Left lung (tissue), 4 donors: ENCODE measurements at regions not wholly inside any gene's neighbourhood (a gene's known extent, or its start where the extent isn't known, plus 50 kb on each side); places are given as distances from the start of the nearest gene placed in this dataset.
"Not testable (repeated sequence)": the region's sequence is repeated elsewhere in the genome, so short reads cannot be mapped to it uniquely, and the experiment has no call there.

ENCODE experiments used
- ATAC-seq: fragments of 200-7000 bp; cut with Tn5 transposase; one replicate; pipeline ENCODE4 v1.9.1; 2020; ENCODE audit warnings: moderate library complexity
- DNase-seq, 4 donors: peaks; one replicate each; pipeline ENCODE4 v3.0.0-alpha.2; 2013 to 2020
- H3K27ac ChIP-seq, 2 donors: fragments of 200-600 bp; sonication (generic) in 1 of 2; one replicate each; pipeline versions ENCODE4 v1.5.0 to v1.8.0; 2020 to 2021
- H3K27me3 ChIP-seq, 2 donors: fragments of 200-600 bp; sonication (generic) in 1 of 2; one replicate each; pipeline versions ENCODE4 v1.5.0 to v1.8.0; 2020 to 2021
- H3K36me3 ChIP-seq, 2 donors: fragments of 200-600 bp; sonication (generic) in 1 of 2; one replicate each; pipeline versions ENCODE4 v1.5.0 to v1.8.0; 2020 to 2021
- H3K4me1 ChIP-seq, 2 donors: fragments of 200-600 bp; one replicate each; pipeline ENCODE4 v1.8.0; 2021
- H3K4me3 ChIP-seq, 2 donors: fragments of 200-600 bp; sonication (generic) in 1 of 2; one replicate each; pipeline versions ENCODE4 v1.5.0 to v1.8.0; 2020 to 2021; ENCODE audit warnings: mild to moderate bottlenecking in 1 of 2
- H3K9me3 ChIP-seq, 2 donors: fragments of 200-600 bp; sonication (generic) in 1 of 2; one replicate each; pipeline versions ENCODE4 v1.5.0 to v1.8.0; 2020 to 2021
- intact Hi-C, 2 donors: fragments of 100-400 bp; cut with DNase I; formaldehyde crosslinking; loops; one replicate each; pipeline versions ENCODE4 v1.11.2 to v1.14.2; 2022
- TF ChIP-seq, protein P1 (sequence below), 2 donors: fragments of 200-600 bp; sonication (generic) in 1 of 2; IDR thresholded peaks; one replicate each; pipeline versions ENCODE4 v1.5.0 to v1.8.0; 2021; ENCODE audit warnings: antibody characterized with exemption in 2 of 2
- donor health status: DM: no; HTN: yes; CAD: no.
- donor health status: DM: no; HTN: no; CAD: no.

DNA sequence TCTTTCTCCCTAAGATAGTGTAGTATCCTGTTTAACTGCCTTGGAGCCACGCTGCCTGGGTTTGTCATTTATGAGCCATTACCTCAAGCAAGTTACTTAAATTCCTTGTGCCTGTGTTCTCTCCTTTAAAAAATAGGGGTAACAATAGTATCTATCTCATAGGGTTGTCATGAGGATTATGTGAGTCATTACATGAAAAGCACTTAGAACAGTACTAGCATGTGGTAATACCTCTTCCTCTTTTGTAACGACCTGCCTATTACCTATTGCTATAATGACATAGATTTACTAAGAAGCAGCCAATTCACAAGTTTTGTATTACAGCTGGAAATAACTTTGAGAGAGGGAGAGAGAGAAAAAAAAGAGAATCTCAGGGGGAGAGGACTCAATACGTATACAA is 834.7 kb downstream of the RAPGEF2 start:
- H3K27ac ChIP-seq: no peak overlapping the region
- intact Hi-C loops: no loop called here
- no peaks in the 10 kb centered on the region for H3K4me1 ChIP-seq
- no peak for ATAC-seq
- H3K4me3 ChIP-seq: no peak overlapping the region
- H3K9me3 ChIP-seq: peaks cover 0 to 16% of the 10 kb centered on the region in 2 donors
- TF ChIP-seq, protein P1, sequence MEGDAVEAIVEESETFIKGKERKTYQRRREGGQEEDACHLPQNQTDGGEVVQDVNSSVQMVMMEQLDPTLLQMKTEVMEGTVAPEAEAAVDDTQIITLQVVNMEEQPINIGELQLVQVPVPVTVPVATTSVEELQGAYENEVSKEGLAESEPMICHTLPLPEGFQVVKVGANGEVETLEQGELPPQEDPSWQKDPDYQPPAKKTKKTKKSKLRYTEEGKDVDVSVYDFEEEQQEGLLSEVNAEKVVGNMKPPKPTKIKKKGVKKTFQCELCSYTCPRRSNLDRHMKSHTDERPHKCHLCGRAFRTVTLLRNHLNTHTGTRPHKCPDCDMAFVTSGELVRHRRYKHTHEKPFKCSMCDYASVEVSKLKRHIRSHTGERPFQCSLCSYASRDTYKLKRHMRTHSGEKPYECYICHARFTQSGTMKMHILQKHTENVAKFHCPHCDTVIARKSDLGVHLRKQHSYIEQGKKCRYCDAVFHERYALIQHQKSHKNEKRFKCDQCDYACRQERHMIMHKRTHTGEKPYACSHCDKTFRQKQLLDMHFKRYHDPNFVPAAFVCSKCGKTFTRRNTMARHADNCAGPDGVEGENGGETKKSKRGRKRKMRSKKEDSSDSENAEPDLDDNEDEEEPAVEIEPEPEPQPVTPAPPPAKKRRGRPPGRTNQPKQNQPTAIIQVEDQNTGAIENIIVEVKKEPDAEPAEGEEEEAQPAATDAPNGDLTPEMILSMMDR (IDR thresholded peaks at IDR 0.05): no peak
- no peaks in the 10 kb centered on the region for H3K36me3 ChIP-seq
- no peaks in the 10 kb centered on the region for H3K27me3 ChIP-seq
- no peak for DNase-seq

DNA sequence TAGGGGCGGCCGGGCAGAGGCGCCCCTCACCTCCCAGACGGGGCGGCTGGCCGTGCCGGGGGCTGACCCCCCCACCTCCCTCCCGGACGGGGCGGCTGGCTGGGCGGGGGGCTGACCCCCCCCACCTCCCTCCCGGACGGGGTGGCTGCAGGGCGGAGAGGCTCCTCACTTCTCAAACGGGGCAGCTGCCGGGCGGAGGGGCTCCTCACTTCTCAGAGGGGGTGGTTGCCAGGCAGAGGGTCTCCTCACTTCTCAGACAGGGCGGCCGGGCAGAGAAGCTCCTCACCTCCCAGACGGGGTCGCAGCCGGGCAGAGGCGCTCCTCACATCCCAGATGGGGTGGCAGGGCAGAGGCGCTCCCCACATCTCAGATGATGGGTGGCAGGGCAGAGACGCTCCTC is 836.8 kb downstream of the RAPGEF2 start:
- H3K36me3 ChIP-seq, intact Hi-C loops, H3K4me3 ChIP-seq, ATAC-seq, H3K4me1 ChIP-seq, H3K27me3 ChIP-seq, H3K27ac ChIP-seq: not testable (repeated sequence)
- peak in 1 of 4 donors; percentile 43 for DNase-seq
- peaks cover 0 to 12% of the 10 kb centered on the region in 2 donors for H3K9me3 ChIP-seq

DNA sequence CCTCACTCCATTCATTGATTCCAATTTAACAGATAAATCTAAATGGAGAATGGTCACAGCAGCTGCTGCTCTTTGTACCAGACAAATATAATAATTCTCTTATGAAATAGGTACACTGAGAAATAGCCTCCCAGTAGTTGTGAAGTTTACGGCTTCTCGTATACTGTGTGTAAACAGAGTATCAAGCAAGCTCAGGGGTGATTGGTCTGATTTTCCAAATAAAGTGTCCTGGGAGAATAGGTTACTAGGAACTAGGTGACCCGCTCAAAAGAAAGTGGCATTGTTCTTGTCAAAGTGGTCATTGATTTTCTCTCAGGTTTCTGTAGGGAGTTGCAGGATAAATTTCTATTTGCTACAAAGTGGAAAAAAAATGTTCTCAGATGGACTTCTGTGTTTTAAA is 838.2 kb downstream of the RAPGEF2 start:
- TF ChIP-seq, protein P1 (IDR thresholded peaks at IDR 0.05): no peak

DNA sequence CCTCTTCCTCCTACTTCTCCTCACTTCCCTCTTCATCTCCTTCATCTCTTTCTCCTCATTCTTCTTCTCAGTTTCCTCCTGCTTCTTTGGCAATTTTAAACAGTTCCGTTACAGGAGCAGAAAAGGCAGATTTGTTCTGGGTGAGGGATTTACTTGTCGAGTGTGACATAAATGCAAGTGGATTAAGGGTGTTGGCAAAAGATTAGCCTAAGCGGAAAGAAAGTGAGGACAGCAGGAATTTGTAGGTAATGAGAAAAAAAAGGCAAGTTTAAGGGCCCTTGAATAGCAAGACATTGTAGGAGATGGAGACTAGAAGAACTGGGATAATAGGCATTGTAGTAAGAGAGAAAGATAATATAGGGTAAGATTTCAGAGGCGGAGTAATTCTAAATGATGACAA is 841.6 kb downstream of the RAPGEF2 start:
- intact Hi-C loops: no loop called here
- H3K4me1 ChIP-seq: no peaks in the 10 kb centered on the region

More for the DNA sequence above, 838.2 kb downstream of the RAPGEF2 start:
- Histone ChIP-seq H3K27ac (no peak overlapping the region), H3K9me3 (no peaks in the 10 kb centered on the region), H3K36me3 (no peaks in the 10 kb centered on the region), H3K4me1 (no peaks in the 10 kb centered on the region), H3K4me3 (no peak overlapping the region), H3K27me3 (no peaks in the 10 kb centered on the region)
- DNase-seq (no peak), ATAC-seq (no peak)
- intact Hi-C loops: no loop called here

DNA sequence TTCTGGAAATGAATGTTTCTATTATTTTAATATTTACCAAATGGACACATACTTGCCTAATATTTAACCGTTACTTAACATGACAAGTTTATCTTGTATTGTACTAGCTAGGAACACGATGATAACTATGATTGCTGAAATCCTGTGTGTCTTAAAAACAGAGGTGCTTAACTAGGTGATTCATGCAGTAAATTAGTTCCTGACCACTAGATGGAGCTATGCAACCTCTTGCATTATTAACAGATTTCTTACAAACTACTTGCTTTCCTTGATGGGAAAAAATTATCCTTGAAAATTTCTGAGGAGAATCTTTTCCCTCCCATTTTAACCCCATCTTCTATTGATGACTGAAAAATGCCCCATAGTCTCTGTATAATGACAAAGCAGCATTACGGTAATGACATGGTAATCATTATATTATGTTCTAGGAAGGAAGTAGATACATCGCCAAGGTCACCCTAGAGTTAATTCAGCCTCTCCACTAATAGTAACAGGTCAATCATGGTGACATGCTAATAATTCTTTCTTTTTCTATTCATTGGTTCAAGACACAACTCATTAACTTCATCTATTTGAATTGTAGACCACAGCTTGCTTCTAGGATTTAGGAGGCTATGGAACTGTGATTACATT is 844.2 kb downstream of the RAPGEF2 start:
- intact Hi-C loops: no loop called here
- ATAC-seq: peak; percentile 78
- H3K9me3 ChIP-seq: no peaks in the 10 kb centered on the region
- no peaks in the 10 kb centered on the region for H3K27me3 ChIP-seq
- DNase-seq: peak in 2 of 4 donors; percentile 18 to 55
- TF ChIP-seq, protein P1 (IDR thresholded peaks at IDR 0.05): peak; percentile 48 to 50
- no peak overlapping the region for H3K27ac ChIP-seq
- no peaks in the 10 kb centered on the region for H3K4me1 ChIP-seq
- H3K4me3 ChIP-seq: no peak overlapping the region
- no peaks in the 10 kb centered on the region for H3K36me3 ChIP-seq

More for the DNA sequence above, 841.6 kb downstream of the RAPGEF2 start:
- no peak for DNase-seq
- Histone ChIP-seq H3K9me3 (no peaks in the 10 kb centered on the region), H3K36me3 (no peaks in the 10 kb centered on the region), H3K27ac (no peak overlapping the region), H3K27me3 (no peaks in the 10 kb centered on the region), H3K4me3 (no peak overlapping the region)
- TF ChIP-seq, protein P1 (IDR thresholded peaks at IDR 0.05): no peak
- no peak for ATAC-seq

DNA sequence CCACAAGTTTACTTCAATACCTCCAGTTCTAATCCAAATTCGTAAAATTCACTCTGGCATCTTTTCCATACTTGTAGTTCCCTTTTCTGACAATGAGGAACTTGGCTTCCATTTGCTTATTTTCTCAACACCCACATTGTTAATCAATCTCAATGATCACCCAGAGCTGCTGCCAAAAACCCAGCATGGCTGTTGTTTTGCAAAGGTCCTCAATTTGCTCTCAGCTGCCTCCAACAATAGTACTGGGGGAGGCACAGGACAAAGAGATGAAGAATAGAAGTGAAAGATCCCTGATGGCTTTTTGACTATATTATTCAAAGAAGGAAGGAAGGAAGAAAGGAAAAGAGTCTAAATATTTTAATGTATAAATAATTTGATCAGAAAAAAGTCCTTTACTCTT is 847.8 kb downstream of the RAPGEF2 start:
- Histone ChIP-seq H3K36me3 (no peaks in the 10 kb centered on the region), H3K27ac (no peak overlapping the region), H3K27me3 (no peaks in the 10 kb centered on the region), H3K4me1 (no peaks in the 10 kb centered on the region), H3K4me3 (no peak overlapping the region), H3K9me3 (no peaks in the 10 kb centered on the region)
- TF ChIP-seq, protein P1 (IDR thresholded peaks at IDR 0.05): no peak
- intact Hi-C loops: no loop called here
- DNase-seq: no peak
- no peak for ATAC-seq
